ENCODE measurements at regions not wholly inside any gene's neighbourhood (a gene's known extent, or its start where the extent isn't known, plus 50 kb on each side); places are given as distances from the start of the nearest gene placed in this dataset.

GRCh38 chr17:51507444-51507843, 247.1 kb downstream of the UTP18 start:
- DNase-seq (ENCODE audit: low read depth) = no peak
- TF ChIP-seq CTCF (conservative IDR thresholded peaks at IDR 0.05; ENCODE audit: control insufficient read depth, insufficient read depth, low read depth, low read length) = no peak
- H3K4me3 ChIP-seq (ENCODE audit: control insufficient read depth, low read depth, low read length) = no peak overlapping the region

DNA sequence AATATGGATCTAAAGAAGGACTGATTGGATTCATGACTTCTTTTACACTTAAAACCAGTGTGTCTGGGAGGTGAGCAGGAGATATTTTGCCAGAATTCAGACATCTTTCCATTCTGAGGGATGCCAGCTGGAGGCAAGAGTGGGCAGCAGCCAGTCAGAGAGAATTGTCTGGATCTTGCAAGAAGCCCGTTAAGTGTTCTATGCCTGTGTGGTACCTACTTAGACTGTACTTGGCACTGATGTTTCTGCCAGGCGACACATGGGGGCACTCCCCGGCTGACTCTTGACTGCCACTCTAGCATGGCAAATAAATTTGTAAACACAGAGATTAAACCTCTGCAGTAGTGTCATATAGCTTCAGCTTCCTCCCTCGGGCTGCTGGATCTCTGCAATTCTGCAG, 247.7 kb downstream of the UTP18 start:
- no peak for TF ChIP-seq CTCF (conservative IDR thresholded peaks at IDR 0.05; ENCODE audit: control insufficient read depth, insufficient read depth, low read depth, low read length)
- DNase-seq (ENCODE audit: low read depth) = no peak
- H3K4me3 ChIP-seq (ENCODE audit: control insufficient read depth, low read depth, low read length) = no peak overlapping the region

- no peak for DNase-seq (ENCODE audit: low read depth)
- no peak overlapping the region for H3K4me3 ChIP-seq (ENCODE audit: control insufficient read depth, low read depth, low read length)
- TF ChIP-seq CTCF (conservative IDR thresholded peaks at IDR 0.05; ENCODE audit: control insufficient read depth, insufficient read depth, low read depth, low read length) = no peak
Measured at GRCh38 chr17:51510940-51511339, 250.6 kb downstream of the UTP18 start.

- no peak for TF ChIP-seq CTCF (conservative IDR thresholded peaks at IDR 0.05; ENCODE audit: control insufficient read depth, insufficient read depth, low read depth, low read length)
- no peak overlapping the region for H3K4me3 ChIP-seq (ENCODE audit: control insufficient read depth, low read depth, low read length)
- no peak for DNase-seq (ENCODE audit: low read depth)
Measured at GRCh38 chr17:51512220-51512907, 252.0 kb downstream of the UTP18 start.

DNA sequence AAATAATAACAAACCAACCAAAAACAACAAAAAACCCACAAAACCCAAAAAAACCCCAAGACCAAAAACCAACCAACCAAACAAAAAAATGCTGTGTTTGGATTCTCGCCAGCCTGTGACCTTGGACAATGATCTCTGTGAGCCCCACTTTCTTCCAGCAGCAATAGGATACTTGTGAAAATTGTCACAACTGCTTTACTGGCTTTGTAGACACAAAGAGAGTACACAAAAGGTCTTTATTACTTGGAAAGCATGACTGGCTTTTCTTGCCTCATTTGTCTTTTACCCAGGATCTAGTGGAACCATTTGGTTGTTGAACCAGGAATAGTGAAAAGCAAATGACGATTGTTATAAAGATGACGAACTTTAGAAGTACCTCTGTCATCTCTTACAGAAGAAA, 256.6 kb downstream of the UTP18 start:
- no peak overlapping the region for H3K4me3 ChIP-seq (ENCODE audit: control insufficient read depth, low read depth, low read length)
- no peak for DNase-seq (ENCODE audit: low read depth)
- no peak for TF ChIP-seq CTCF (conservative IDR thresholded peaks at IDR 0.05; ENCODE audit: control insufficient read depth, insufficient read depth, low read depth, low read length)

DNA sequence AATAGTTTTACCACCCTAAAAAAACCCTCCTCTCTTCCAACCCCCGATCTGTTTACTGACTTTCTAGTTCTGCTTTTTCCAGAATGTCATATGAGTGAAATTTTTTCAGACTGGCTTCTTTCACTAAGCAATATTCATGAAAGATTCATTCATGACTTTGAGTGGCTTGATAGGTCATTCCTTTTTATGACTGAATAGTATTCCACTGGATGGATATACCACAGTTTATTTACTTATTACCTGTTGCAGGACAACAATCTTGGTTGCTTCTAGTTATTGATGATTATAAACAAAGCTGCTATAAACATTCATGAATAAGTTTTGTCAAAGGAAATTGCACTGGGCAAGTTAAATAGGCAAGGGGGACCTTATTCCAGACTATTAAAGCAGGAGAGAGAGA, 264.2 kb downstream of the UTP18 start:
- no peak for DNase-seq (ENCODE audit: low read depth)
- TF ChIP-seq CTCF (conservative IDR thresholded peaks at IDR 0.05; ENCODE audit: control insufficient read depth, insufficient read depth, low read depth, low read length) = no peak
- no peak overlapping the region for H3K4me3 ChIP-seq (ENCODE audit: control insufficient read depth, low read depth, low read length)

DNA sequence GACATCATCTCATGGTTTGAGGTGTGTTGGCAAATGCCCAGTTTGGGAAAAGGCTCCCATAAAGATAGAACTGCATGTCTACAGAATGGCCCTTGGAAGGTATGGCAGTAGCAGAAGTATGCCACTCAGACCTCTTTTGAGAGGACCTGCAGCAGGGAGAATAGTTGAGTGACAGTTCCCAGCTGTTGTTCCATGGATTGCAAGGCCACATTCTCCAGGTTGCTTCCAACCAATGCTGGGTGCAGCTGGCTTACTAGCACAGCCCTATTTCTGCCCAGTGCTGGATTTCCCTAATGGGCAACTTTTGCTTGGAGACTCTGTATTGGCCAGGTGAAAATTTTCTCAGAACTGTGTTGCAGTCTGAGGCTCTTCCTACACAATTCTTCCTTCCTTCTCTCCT, 266.2 kb downstream of the UTP18 start:
- no peak overlapping the region for H3K4me3 ChIP-seq (ENCODE audit: control insufficient read depth, low read depth, low read length)
- DNase-seq (ENCODE audit: low read depth) = no peak
- TF ChIP-seq CTCF (conservative IDR thresholded peaks at IDR 0.05; ENCODE audit: control insufficient read depth, insufficient read depth, low read depth, low read length) = no peak

Data from fibroblast of mammary gland (primary cell).